ENCODE measurements at regions not wholly inside any gene's neighbourhood (a gene's known extent, or its start where the extent isn't known, plus 50 kb on each side); places are given as distances from the start of the nearest gene placed in this dataset.

DNA sequence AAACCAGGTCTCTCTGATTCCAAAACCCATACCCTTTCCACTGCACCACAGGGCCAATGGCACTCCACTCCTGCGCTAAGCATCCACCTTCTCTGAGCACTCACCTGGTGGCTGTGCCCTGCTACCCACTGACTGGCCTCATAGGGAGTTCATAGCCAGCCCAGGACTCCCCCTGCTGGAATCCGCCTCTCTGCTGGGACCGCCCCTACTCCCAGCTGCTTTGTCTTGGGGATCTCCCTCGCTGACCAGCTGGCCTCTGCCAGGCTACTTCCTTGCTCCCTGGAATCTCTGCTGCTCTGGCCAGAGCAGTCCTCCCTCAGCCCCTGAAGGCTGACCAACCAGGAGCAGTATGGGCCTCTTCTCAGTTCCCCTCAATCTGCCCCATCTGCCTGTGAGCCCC lies 129.7 kb downstream of the FAXC start:
- H3K4me3 ChIP-seq = no peak overlapping the region
- peak; percentile 35 to 70 for DNase-seq
- H3K36me3 ChIP-seq = no peaks in the 10 kb centered on the region
- H3K9me3 ChIP-seq = no peaks in the 10 kb centered on the region
- intact Hi-C loops (cut with DNase I; ENCODE audit: low total_unique reads) = no loop called here
- TF ChIP-seq CTCF (IDR thresholded peaks at IDR 0.05) (peak in 3 of 7 experiments; percentile 31 to 54 (median 37)), POLR2AphosphoS5 (IDR thresholded peaks at IDR 0.05) (no peak)
- 11 to 24% (median 19%) methylated on average over 4 of the region's 4 CpGs for WGBS, 5 donors
- H3K27ac ChIP-seq = no peak overlapping the region
- H3K27me3 ChIP-seq = no peaks in the 10 kb centered on the region
- H3K4me1 ChIP-seq = no peaks in the 10 kb centered on the region

DNA sequence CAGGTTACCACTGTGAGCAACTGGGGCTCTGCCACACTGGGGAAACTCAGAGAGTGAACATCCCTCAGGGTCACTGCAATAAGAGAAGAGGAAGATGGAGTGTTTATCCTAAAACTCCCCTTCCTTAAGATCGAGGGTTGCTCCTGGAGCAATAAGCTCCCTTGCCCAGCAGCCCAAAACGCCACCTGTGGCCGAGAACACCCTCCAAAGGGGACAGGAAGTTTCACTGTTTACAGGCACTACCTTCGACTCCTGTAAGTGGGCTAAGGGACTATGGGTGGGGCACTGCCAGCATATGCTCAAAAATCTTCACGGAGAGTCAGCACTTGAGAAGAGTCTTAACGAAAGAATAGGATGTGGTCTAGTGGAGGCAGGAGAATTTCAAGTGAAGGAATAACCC lies 132.5 kb downstream of the FAXC start:
- no peak for TF ChIP-seq EP300 (IDR thresholded peaks at IDR 0.05)
- no peak for TF ChIP-seq POLR2A (IDR thresholded peaks at IDR 0.05)
- TF ChIP-seq CTCF (IDR thresholded peaks at IDR 0.05) = no peak
- no peak for TF ChIP-seq POLR2AphosphoS5 (IDR thresholded peaks at IDR 0.05)
- Histone ChIP-seq H3K27me3 (no peaks in the 10 kb centered on the region), H3K4me3 (no peak overlapping the region), H3K9me3 (no peaks in the 10 kb centered on the region), H3K4me1 (no peaks in the 10 kb centered on the region), H3K36me3 (no peaks in the 10 kb centered on the region), H3K27ac (no peak overlapping the region)
- intact Hi-C loops (cut with DNase I; ENCODE audit: low total_unique reads) = no loop called here
- 32 to 44% (median 35%) methylated on average over 6 of the region's 6 CpGs for WGBS, 5 donors
- DNase-seq = no peak

DNA sequence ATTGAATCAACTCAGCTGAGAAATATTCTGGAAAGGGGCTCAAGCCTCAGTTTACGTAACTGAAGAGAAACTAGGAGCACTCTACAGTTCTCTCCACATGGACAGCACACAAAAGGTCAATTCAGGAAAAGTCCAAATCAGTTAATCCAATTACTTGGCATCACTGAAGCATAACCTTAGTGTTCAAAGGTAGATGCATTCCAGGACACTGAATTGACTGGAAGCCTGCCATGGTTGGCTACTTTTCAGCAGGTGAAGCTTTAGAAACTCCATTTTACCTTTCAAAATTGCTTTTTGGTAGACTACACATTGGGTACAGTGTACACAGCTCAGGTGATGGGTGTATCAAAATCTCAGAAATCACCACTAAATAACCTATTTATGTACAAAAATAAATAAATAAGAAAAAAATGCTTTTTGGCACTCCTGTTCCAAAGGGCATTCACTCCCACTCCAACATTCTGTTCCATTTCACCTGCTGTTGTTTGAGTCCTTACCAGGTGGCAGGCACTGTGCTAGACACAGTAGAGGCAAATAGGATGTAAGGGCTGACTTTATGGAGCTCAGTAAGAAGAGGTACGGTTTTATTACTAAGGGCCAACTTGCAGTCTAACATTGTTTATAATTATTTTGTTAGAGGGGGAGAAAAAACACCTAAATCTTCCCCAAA lies 153.4 kb downstream of the FAXC start:
- peaks cover 0 to 6% (median 0%) of the 10 kb centered on the region in 4 donors for H3K9me3 ChIP-seq
- peak in 1 of 2 donors; percentile 54 for DNase-seq
- 71 to 77% (median 74%) methylated on average over 2 of the region's 2 CpGs for WGBS, 5 donors
- TF ChIP-seq POLR2A (IDR thresholded peaks at IDR 0.05) (no peak), EP300 (IDR thresholded peaks at IDR 0.05) (no peak), CTCF (IDR thresholded peaks at IDR 0.05) (no peak)
- no peak overlapping the region for H3K4me3 ChIP-seq
- H3K27me3 ChIP-seq = no peaks in the 10 kb centered on the region
- no peak overlapping the region for H3K27ac ChIP-seq
- H3K4me1 ChIP-seq = no peaks in the 10 kb centered on the region
- no peaks in the 10 kb centered on the region for H3K36me3 ChIP-seq
- intact Hi-C loops (cut with DNase I; ENCODE audit: low total_unique reads) = no loop called here

DNA sequence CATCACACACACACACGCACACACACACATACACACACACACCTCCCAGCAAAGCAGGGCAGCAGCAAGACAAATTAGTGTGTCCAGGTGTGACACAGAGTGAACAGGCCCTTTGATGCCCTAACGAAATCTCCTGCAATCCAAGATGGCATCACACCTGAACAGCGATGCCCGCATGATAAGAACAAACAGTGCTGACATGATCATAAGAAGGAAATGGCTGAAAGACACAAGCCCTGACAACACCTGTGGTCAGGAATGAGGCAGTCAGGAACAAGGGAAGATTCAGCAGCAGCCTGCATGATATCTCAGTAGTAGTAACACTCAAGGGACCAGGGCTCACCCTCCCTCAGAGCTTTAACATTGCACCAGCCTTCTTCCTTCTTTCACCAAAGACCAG lies 156.9 kb downstream of the FAXC start:
- no peak overlapping the region for H3K4me3 ChIP-seq
- no peak for DNase-seq
- H3K36me3 ChIP-seq = no peaks in the 10 kb centered on the region
- H3K27ac ChIP-seq = no peak overlapping the region
- H3K9me3 ChIP-seq = no peaks in the 10 kb centered on the region
- TF ChIP-seq POLR2A (IDR thresholded peaks at IDR 0.05) = no peak
- TF ChIP-seq CTCF (IDR thresholded peaks at IDR 0.05) = no peak
- TF ChIP-seq POLR2AphosphoS5 (IDR thresholded peaks at IDR 0.05) = no peak
- TF ChIP-seq EP300 (IDR thresholded peaks at IDR 0.05) = no peak
- 84 to 96% (median 92%) methylated on average over 4 of the region's 4 CpGs for WGBS, 5 donors
- intact Hi-C loops (cut with DNase I; ENCODE audit: low total_unique reads) = no loop called here
- no peaks in the 10 kb centered on the region for H3K27me3 ChIP-seq
- peaks cover 0 to 2% (median under 1%) of the 10 kb centered on the region in 4 donors for H3K4me1 ChIP-seq

Data from stomach (tissue), 8 donors.